OCI-LY1 (cell line): ENCODE measurements at regions not wholly inside any gene's neighbourhood (a gene's known extent, or its start where the extent isn't known, plus 50 kb on each side); places are given as distances from the start of the nearest gene placed in this dataset.

Experiments
- EZH2 ChIP-seq: fragments of 200-600 bp; sonication (generic), shearing (Covaris generic); IDR thresholded peaks from 2 replicates; pipeline ENCODE4 v1.8.0; 2017; ENCODE audit warnings: borderline replicate concordance, mixed run types, mild to moderate bottlenecking, antibody characterized with exemption, low read length, moderate library complexity, mixed read lengths
- TF ChIP-seq, protein P1 (sequence below): fragments of 200-600 bp; sonication (generic), shearing (Covaris generic); IDR thresholded peaks from 2 replicates; pipeline ENCODE4 v1.5.1; 2017; ENCODE audit warnings: mild to moderate bottlenecking, antibody characterized with exemption, low read length, moderate library complexity, mixed read lengths

DNA sequence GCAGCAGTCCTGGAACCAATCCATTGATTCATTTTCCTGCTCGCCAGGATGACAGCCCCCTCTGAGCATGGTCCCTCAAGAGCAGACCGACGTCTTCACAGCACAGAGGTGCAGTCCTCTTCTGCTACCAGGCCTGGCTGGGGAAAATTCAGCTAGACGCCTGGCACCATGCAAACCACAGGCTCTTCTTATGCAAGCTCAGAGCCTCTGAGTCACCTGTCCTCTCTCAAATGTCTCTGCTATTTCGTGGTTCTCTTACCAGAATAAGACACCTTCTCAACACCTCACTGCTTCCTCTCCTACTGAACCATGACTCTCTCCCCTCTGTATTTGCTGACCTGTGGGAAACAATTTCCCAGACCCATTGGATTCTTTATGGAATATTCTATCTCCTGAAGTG lies 79.8 kb upstream of the CYRIA start:
- TF ChIP-seq, protein P1, sequence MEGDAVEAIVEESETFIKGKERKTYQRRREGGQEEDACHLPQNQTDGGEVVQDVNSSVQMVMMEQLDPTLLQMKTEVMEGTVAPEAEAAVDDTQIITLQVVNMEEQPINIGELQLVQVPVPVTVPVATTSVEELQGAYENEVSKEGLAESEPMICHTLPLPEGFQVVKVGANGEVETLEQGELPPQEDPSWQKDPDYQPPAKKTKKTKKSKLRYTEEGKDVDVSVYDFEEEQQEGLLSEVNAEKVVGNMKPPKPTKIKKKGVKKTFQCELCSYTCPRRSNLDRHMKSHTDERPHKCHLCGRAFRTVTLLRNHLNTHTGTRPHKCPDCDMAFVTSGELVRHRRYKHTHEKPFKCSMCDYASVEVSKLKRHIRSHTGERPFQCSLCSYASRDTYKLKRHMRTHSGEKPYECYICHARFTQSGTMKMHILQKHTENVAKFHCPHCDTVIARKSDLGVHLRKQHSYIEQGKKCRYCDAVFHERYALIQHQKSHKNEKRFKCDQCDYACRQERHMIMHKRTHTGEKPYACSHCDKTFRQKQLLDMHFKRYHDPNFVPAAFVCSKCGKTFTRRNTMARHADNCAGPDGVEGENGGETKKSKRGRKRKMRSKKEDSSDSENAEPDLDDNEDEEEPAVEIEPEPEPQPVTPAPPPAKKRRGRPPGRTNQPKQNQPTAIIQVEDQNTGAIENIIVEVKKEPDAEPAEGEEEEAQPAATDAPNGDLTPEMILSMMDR, result no peak
- TF ChIP-seq EZH2, result no peak
